Caco-2 (cell line): ENCODE measurements at regions not wholly inside any gene's neighbourhood (a gene's known extent, or its start where the extent isn't known, plus 50 kb on each side); places are given as distances from the start of the nearest gene placed in this dataset.

Experiments
- BruUV-seq: library from RNA; stranded (reverse); fragments of 400-500 nt; replicated peaks from 2 replicates; lab custom pipeline; 2021; lab: Mats Ljungman, UMichigan
- CTCF ChIA-PET: fragments of 300-600 bp; sonication (Branson Sonifier 250); formaldehyde crosslinking; loops from one replicate; lab custom pipeline; 2022; ENCODE audit warnings: antibody characterized with exemption; lab: Charles Lee
- POLR2A ChIA-PET: fragments of 300-600 bp; sonication (Branson Sonifier 250); formaldehyde crosslinking; loops from one replicate; lab custom pipeline; 2022; ENCODE audit warnings: antibody characterized with exemption; lab: Charles Lee
- DNase-seq, 2 experiments: peaks; one replicate each; pipeline versions ENCODE4 v3.0.0 to v3.0.0-alpha.2; 2020 to 2022
- H3K27me3 ChIP-seq: replicated peaks from 2 replicates; pipeline ENCODE4 v1.6.0; 2011; ENCODE audit warnings: low read length; ENCODE audit not compliant: control insufficient read depth, insufficient read depth
- H3K36me3 ChIP-seq: 2 replicates; pipeline ENCODE4 v1.5.1; 2011; ENCODE audit warnings: low read length; ENCODE audit not compliant: control insufficient read depth, insufficient read depth
- H3K4me1 ChIP-seq: fragments of 250-450 bp; sonication (Bioruptor Pico); 2 replicates; pipeline ENCODE4 v1.5.1; 2020; ENCODE audit warnings: mild to moderate bottlenecking
- H3K4me3 ChIP-seq: 2 replicates; pipeline ENCODE4 v1.5.1; 2011; ENCODE audit warnings: low read depth, mild to moderate bottlenecking, control low read depth, low read length
- H3K9me3 ChIP-seq: fragments of 250-450 bp; sonication (Bioruptor Pico); 2 replicates; pipeline ENCODE4 v1.5.1; 2020; ENCODE audit warnings: mild to moderate bottlenecking, moderate library complexity
- H3K27ac Mint-ChIP-seq: one replicate; pipeline ENCODE4 v1.8.0; 2022; ENCODE audit warnings: mixed read lengths; ENCODE audit not compliant: unreplicated experiment
- H3K27me3 Mint-ChIP-seq: one replicate; pipeline ENCODE4 v1.8.0; 2022; ENCODE audit warnings: mixed read lengths; ENCODE audit not compliant: insufficient read depth, unreplicated experiment
- H3K36me3 Mint-ChIP-seq: one replicate; pipeline ENCODE4 v1.8.0; 2022; ENCODE audit warnings: mild to moderate bottlenecking, mixed read lengths; ENCODE audit not compliant: insufficient read depth, unreplicated experiment
- H3K4me1 Mint-ChIP-seq: one replicate; pipeline ENCODE4 v1.8.0; 2022; ENCODE audit warnings: low read depth, mixed read lengths; ENCODE audit not compliant: unreplicated experiment
- H3K4me3 Mint-ChIP-seq: one replicate; pipeline ENCODE4 v1.8.0; 2022; ENCODE audit warnings: mild to moderate bottlenecking, moderate library complexity, mixed read lengths; ENCODE audit not compliant: unreplicated experiment
- H3K9me3 Mint-ChIP-seq: one replicate; pipeline ENCODE4 v1.8.0; 2022; ENCODE audit warnings: mixed read lengths; ENCODE audit not compliant: unreplicated experiment
- CTCF ChIP-seq, 2 experiments: fragments of 200-600 bp in 1 of 2; IDR thresholded peaks; 1 replicate in 1 of 2; 2 replicates in 1 of 2; pipeline versions ENCODE4 v1.5.1 to v1.8.0; 2011 to 2022; ENCODE audit warnings: antibody characterized with exemption in 1 of 2, control low read depth in 1 of 2, inconsistent platforms in 1 of 2, low read depth in 1 of 2, low read length in 1 of 2, mild to moderate bottlenecking in 1 of 2, moderate library complexity in 1 of 2; ENCODE audit not compliant: insufficient read depth in 1 of 2, severe bottlenecking in 1 of 2, unreplicated experiment in 1 of 2
- intact Hi-C: fragments of 100-400 bp; cut with micrococcal nuclease; formaldehyde crosslinking; loops from one replicate; pipeline ENCODE4 v1.10.0; 2022; ENCODE audit not compliant: unreplicated experiment

GRCh38 chr5:9863486-9863885, 233.3 kb upstream of the TAS2R1 start:
- Mint-ChIP-seq H3K9me3 (peaks cover 36% of the 10 kb centered on the region), H3K4me3 (no peak overlapping the region), H3K36me3 (no peaks in the 10 kb centered on the region), H3K4me1 (peaks cover 19% of the 10 kb centered on the region), H3K27me3 (no peaks in the 10 kb centered on the region), H3K27ac (no peak overlapping the region)
- no TSS peak for BruUV-seq
- peaks cover 11% of the 10 kb centered on the region for H3K4me1 ChIP-seq
- H3K4me3 ChIP-seq: no peak overlapping the region
- ChIA-PET POLR2A (interaction anchor here (0.6 kb wide), 1 partner anchor 24 kb away, joined by 3 read pairs; no protein-coding TSS in a partner anchor), CTCF (no interaction called here)
- no peak for TF ChIP-seq CTCF (IDR thresholded peaks at IDR 0.05; ENCODE audit: insufficient read depth in 1 of 2, low read depth in 1 of 2, low read length in 1 of 2, severe bottlenecking in 1 of 2, unreplicated experiment in 1 of 2)
- no peak for DNase-seq
- no peaks in the 10 kb centered on the region for H3K27me3 ChIP-seq
- peaks cover 32% of the 10 kb centered on the region for H3K9me3 ChIP-seq
- intact Hi-C loops: no loop called here
- H3K36me3 ChIP-seq: no peaks in the 10 kb centered on the region

- no TSS peak for BruUV-seq
- peaks cover 31% of the 10 kb centered on the region for H3K9me3 Mint-ChIP-seq
- H3K36me3 Mint-ChIP-seq: no peaks in the 10 kb centered on the region
- H3K4me3 Mint-ChIP-seq: no peak overlapping the region
- peaks cover 21% of the 10 kb centered on the region for H3K9me3 ChIP-seq
- peaks cover 19% of the 10 kb centered on the region for H3K4me1 Mint-ChIP-seq
- ChIA-PET POLR2A (no interaction called here), CTCF (no interaction called here)
- H3K4me1 ChIP-seq: peaks cover 11% of the 10 kb centered on the region
- no peak overlapping the region for H3K4me3 ChIP-seq
- intact Hi-C loops: no loop called here
- TF ChIP-seq CTCF (IDR thresholded peaks at IDR 0.05; ENCODE audit: insufficient read depth in 1 of 2, low read depth in 1 of 2, low read length in 1 of 2, severe bottlenecking in 1 of 2, unreplicated experiment in 1 of 2): no peak
- H3K27me3 ChIP-seq: no peaks in the 10 kb centered on the region
- no peaks in the 10 kb centered on the region for H3K27me3 Mint-ChIP-seq
- H3K36me3 ChIP-seq: no peaks in the 10 kb centered on the region
- DNase-seq: no peak
- no peak overlapping the region for H3K27ac Mint-ChIP-seq
These were observed 231.6 kb upstream of the TAS2R1 start for GRCh38 chr5:9861666-9862256.

GRCh38 chr5:9859808-9860207, 229.7 kb upstream of the TAS2R1 start:
- Mint-ChIP-seq H3K27me3 (no peaks in the 10 kb centered on the region), H3K27ac (no peak overlapping the region), H3K4me1 (peaks cover 19% of the 10 kb centered on the region), H3K36me3 (no peaks in the 10 kb centered on the region), H3K4me3 (no peak overlapping the region), H3K9me3 (peaks cover 18% of the 10 kb centered on the region)
- Histone ChIP-seq H3K4me1 (peaks cover 11% of the 10 kb centered on the region), H3K27me3 (no peaks in the 10 kb centered on the region), H3K36me3 (no peaks in the 10 kb centered on the region), H3K4me3 (no peak overlapping the region), H3K9me3 (peaks cover 7% of the 10 kb centered on the region; the same call in 1 of the 2 replicates)
- no peak for DNase-seq
- TF ChIP-seq CTCF (IDR thresholded peaks at IDR 0.05; ENCODE audit: insufficient read depth in 1 of 2, low read depth in 1 of 2, low read length in 1 of 2, severe bottlenecking in 1 of 2, unreplicated experiment in 1 of 2): no peak
- ChIA-PET POLR2A (no interaction called here), CTCF (interaction anchor here (1.0 kb wide), 1 partner anchor 61 kb away, joined by 3 read pairs; no protein-coding TSS in a partner anchor)
- intact Hi-C loops: no loop called here
- BruUV-seq: no TSS peak
